GM19452 (cell line): ENCODE measurements at regions not wholly inside any gene's neighbourhood (a gene's known extent, or its start where the extent isn't known, plus 50 kb on each side); places are given as distances from the start of the nearest gene placed in this dataset.
A peak's percentile ranks its signal among the peaks of the same experiment; 100 is the strongest.

Experiments
- ATAC-seq: cut with Tn5 transposase; IDR thresholded peaks from one replicate; pipeline ENCODE4 v1.9.1; 2021; ENCODE audit not compliant: unreplicated experiment

- ATAC-seq = no peak
Measured at GRCh38 chr2:13572466-13572865, 855.7 kb downstream of the TRIB2 start.

DNA sequence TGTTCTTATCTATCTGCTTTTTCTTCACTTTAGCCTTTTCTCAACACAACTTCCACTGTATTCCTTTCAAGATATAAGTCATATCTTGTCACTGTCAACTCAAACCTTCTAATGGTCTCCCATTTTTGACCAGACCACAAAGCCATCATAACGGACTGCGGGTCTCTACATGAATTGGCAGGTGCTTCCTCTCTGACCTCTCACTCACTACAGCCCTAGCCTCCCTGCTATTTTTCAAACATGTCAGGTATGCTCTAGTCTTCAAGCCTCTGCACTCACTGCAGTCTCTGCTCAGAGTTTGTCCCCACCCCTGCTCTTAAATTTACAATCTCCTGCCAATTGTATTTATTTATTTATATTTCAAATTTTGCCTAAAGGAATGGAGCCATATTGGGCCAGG, 858.1 kb downstream of the TRIB2 start:
- no peak for ATAC-seq

- no peak for ATAC-seq
Measured at GRCh38 chr2:13576406-13577036, 859.8 kb downstream of the TRIB2 start.

- no peak for ATAC-seq
Measured at GRCh38 chr2:13578547-13578946, 861.8 kb downstream of the TRIB2 start.

DNA sequence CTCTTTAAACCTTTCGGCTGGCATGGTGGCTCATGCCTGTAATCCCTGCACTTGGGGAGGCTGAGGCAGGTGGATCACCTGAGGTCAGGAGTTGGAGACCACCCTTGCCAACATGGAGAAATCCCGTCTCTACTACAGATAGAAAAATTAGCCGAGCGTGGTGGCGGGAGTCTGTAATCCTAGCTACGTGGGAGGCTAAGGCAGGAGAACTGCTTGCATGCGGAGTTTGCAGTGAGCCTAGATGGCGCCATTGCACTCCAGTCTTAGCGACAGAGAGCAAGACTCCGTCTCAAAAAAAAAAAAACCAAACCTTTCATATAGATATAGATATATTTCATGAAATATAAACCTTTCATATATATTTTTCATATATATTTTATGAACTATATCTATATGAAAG, 864.7 kb downstream of the TRIB2 start:
- no peak for ATAC-seq

- ATAC-seq = no peak
Measured at GRCh38 chr2:13583609-13584008, 866.9 kb downstream of the TRIB2 start.

GRCh38 chr2:13584020-13584419, 867.3 kb downstream of the TRIB2 start:
- no peak for ATAC-seq

DNA sequence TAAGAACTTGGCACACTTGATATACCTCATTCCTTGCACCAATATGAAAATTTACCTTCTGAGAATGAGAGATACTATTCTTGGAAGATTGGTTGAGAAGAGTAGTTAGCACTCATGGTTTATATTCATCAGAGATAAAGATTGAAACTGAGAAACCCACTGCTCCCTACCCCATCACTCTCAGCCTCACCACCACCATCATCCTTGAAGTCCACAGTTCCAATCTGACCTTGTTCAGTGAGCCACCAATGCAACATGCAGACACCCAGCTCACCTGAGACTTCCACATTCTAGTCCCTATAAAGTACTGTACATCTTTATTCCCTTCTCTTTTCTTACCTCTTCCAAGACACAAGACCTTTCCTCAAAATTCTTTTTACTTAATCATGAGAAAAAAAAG, 869.0 kb downstream of the TRIB2 start:
- no peak for ATAC-seq

DNA sequence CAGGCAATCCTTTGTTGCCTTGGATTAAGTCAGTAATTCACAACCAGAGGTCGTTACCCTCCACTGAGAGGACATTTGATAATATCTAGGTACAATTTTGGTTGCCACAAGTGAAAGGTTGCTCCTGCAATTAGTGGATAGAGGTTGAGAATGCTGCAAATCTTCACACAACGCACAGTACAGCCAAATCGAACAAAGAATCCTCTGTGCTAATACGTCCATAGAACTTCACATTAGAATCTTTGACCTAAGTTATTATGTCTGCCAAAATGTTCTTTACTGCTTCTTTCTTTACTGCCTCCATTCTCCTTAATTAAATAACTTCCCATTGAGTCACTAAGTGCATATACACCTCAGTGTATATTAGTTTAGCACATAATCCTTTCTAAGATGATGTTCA, 879.5 kb downstream of the TRIB2 start:
- ATAC-seq = no peak

GRCh38 chr2:13597176-13597575, 880.4 kb downstream of the TRIB2 start:
- ATAC-seq = no peak

DNA sequence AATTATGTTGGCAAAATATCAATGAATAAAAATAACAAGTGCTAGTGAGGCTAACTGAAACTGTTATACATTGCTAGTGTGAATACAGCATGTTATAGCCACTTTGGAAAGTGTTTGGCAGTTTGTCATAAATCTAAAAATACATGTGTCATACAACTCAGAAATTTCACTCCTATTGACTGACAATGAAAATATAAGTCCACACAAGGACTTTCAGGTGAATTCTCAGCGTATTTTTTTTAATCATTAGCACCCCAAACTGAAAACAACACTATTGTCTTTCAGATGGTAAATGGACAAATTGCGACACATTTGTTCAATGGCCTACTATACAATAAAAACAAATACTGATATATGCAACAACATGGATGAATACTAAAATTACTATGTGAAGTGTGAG, 884.8 kb downstream of the TRIB2 start:
- no peak for ATAC-seq

DNA sequence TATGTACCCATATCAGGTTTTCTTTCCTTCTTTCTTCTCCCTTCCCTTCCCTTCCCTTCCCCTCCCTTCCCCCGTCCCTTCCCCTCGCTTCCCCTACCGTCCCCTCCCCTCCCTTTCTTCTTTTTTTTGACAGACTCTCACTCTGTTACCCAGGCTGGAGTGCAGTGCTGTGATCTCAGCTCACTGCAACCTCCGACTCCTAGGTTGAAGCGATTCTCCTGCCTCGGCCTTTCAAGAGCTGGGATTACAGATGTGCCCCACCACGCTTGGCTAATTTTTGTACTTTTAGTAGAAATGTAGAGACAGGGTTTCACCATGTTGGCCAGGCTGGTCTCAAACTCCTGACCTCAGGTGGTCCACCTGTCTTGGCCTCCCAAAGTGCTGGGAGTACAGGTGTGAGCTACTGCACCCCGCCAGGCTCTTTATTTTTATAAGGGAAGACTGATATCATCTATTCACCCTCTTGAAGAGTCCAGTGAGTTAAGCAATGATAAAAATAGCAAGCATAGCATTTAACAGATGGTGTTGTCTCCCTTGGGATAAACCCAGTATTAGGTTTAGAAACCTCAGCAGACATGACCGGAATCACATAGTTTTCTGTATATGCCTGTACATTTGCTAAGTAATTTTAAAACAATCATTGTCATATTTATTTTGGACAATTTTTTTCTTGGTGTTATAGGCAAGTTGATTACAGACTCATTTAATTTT, 888.4 kb downstream of the TRIB2 start:
- ATAC-seq = no peak

DNA sequence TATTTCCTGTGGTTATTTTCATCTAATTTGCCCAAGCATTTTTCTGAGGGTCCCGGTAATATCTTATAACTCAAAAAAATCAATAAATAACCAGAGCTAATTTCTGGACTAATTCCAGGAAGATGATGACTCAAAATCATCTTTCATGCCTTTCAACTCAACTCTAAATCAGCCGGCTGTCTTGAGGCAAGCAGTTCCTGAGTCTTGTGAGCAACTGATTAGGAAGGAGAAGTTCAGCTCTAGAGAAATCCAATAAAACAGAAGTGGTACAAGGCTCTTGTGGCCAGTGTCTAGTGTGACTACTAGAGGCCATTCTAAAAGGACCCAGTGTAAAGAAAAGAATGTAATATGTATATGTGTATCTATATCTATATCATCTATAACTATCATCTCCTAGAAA, 890.4 kb downstream of the TRIB2 start:
- ATAC-seq = no peak

DNA sequence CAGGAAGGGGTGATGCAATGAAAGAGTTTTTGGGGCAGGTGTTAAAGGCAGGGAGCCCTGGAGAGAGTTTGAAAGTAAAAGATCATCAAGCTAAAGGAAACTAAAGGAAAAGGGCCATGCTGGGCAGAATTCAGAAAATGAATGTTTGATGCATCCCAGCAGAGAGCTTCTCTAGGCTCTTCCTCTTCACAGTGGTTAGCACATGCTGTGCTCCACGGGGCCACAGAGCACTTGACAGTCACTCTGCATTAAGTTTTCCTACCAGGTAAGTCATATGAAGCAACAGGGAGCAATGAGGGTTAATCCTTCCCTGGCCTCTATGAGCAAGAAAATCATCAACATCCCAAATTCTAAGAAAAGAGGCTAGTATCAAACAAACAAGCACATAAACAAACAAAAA, 895.2 kb downstream of the TRIB2 start:
- ATAC-seq = no peak

DNA sequence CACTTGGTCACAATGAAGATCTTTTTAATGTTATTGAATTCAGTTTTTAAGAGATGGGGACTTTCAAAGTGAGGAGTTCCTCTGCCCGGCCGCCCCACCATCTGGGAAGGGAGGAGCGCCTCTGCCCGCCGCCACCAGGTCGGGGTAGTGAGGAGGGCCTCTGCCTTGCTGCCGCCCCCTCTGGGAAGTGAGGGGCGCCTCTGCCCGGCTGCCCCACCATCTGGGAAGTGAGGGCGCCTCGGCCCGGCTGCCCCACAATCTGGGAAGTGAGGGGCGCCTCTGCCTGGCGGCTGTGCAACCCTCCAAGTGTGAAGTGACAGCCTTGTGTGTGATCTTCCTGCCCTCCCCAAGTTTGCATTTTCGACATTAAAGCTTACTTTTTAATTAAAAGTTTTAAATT, 899.3 kb downstream of the TRIB2 start:
- ATAC-seq = no peak

DNA sequence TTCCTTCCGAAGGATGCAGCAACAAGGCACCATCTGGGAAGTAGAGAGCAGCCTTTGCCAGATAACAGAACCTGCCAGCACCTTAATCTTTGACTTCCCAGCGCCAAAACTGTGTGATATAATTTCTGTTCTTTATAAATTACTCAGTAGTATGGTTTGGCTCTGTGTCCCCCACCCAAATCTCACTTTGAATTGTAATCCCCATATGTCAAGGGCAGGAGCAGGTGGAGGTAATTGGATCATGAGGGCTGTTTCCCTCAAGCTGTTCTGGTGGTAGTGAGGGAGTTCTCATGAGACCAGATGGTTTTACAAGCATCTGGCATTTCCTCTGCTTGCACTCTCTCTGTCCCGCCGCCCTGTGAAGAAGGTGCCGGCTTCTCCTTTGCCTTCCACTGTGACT, 899.9 kb downstream of the TRIB2 start:
- no peak for ATAC-seq

DNA sequence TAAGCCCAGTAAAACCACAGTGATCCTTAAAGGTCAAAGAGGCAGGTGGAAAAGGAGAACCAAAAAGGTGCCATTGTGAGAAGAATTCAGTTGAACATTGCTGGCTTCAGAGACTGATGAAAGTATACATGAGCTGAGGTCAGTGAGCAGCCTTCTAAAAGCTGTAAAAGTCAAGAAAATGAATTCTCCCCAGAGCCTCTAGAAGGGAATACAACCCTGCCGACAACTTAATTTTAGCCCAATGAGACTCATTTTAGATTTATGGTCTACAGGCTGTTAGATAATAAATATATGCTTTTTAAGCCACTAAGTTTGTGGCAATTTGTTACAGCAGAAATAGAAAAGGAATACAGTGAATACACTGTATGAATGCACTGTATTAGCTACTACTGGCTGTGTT, 911.4 kb downstream of the TRIB2 start:
- ATAC-seq = no peak

GRCh38 chr2:13638181-13638580, 921.4 kb downstream of the TRIB2 start:
- ATAC-seq = no peak

- ATAC-seq = no peak
Measured at GRCh38 chr2:13649918-13650317, 933.2 kb downstream of the TRIB2 start.

GRCh38 chr2:13650586-13651180, 933.9 kb downstream of the TRIB2 start:
- no peak for ATAC-seq

DNA sequence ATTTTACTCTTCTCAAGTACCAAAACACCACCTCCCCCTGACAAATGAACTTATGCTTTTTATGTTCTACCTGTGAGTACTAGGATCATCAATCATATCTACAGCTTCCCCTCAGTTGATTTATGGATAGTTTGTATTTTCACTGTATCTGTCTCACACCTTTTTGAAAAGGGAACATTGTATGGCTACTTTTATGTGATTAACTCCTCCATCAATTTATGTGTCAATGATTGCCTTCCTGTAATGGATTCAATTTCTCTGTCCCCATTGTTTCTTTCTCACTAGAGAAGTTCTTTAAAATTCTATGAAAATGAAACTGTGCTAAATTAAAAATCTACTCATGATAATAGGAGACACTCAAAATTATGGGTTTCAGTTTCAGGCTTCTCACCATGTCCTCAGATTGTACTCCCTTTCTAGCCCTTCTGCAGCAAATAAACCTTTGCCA, 935.0 kb downstream of the TRIB2 start:
- ATAC-seq = no peak

DNA sequence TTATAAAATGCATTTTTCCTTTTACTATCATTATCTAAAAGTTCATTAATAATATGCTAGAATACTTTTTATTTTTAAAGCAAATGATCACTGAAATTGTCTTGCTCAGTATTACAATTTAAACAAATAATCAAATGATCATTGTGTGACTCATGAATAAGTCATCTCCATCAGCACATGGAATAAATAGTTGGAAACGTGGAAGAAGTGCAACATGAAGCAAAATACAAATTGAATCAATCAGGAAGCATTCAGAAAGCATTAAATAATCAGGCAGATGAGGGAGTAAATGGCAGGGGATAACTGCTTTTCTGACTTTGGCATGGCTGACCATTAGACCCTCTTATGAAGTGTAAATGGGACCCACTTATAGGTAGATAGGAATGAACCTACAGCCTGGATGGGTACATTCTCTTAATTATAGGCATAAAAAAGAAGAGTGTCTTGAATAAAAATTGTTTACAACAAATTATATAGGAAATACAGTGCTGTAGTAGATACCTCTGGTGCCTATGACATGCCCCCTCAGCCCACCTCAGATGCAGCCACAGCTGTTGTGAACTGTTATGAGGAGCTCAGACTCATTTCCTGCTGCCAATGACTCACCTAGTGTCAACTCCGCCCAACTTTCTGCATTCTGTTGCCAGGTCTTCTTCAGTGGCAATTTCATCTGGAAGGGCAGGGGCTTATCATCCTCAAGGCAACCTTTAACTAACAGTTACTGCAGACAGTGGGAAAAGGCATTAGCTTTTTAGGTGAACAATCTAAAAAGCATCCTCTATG, 936.0 kb downstream of the TRIB2 start:
- ATAC-seq = peak; percentile 53
